HEK293T (cell line): ENCODE measurements at regions not wholly inside any gene's neighbourhood (a gene's known extent, or its start where the extent isn't known, plus 50 kb on each side); places are given as distances from the start of the nearest gene placed in this dataset.
"Not testable (repeated sequence)": the region's sequence is repeated elsewhere in the genome, so short reads cannot be mapped to it uniquely, and the experiment has no call there.

Experiments used
- CTCF ChIA-PET: fragments of 350-600 bp; formaldehyde crosslinking; extraction: SDS; loops from one replicate; lab custom pipeline; 2021; ENCODE audit warnings: antibody characterized with exemption, inconsistent platforms; lab: Yijun Ruan, JAX
- POLR2A ChIA-PET: fragments of 350-600 bp; formaldehyde crosslinking; extraction: SDS; loops from one replicate; lab custom pipeline; 2020; ENCODE audit warnings: antibody characterized with exemption, inconsistent platforms; lab: Yijun Ruan, JAX
- DNase-seq: peaks from one replicate; pipeline ENCODE4 v3.0.0; 2012; ENCODE audit warnings: mixed read lengths; ENCODE audit errors: extremely low spot score
- ARNT ChIP-seq: fragments of 450-650 bp; IDR thresholded peaks from 2 replicates; pipeline ENCODE4 v1.6.1; 2017; ENCODE audit warnings: mild to moderate bottlenecking
- BHLHE40 ChIP-seq: fragments of 450-650 bp; IDR thresholded peaks from 2 replicates; pipeline ENCODE4 v1.6.1; 2016; ENCODE audit warnings: mild to moderate bottlenecking, moderate library complexity, borderline replicate concordance
- CTBP1 ChIP-seq: fragments of 450-650 bp; IDR thresholded peaks from 2 replicates; pipeline ENCODE4 v1.6.1; 2016; ENCODE audit warnings: borderline replicate concordance
- ELF4 ChIP-seq: fragments of 450-650 bp; IDR thresholded peaks from 2 replicates; pipeline ENCODE4 v1.6.1; 2017; ENCODE audit warnings: antibody characterized with exemption
- FOXA1 ChIP-seq: fragments of 450-650 bp; IDR thresholded peaks from 2 replicates; pipeline ENCODE4 v1.6.1; 2016; ENCODE audit warnings: mild to moderate bottlenecking
- FOXK2 ChIP-seq: fragments of 450-650 bp; IDR thresholded peaks from 2 replicates; pipeline ENCODE4 v1.6.1; 2016; ENCODE audit warnings: mild to moderate bottlenecking
- FOXM1 ChIP-seq: fragments of 450-650 bp; IDR thresholded peaks from 2 replicates; pipeline ENCODE4 v1.6.1; 2017; ENCODE audit warnings: mild to moderate bottlenecking, borderline replicate concordance
- HDGF ChIP-seq: fragments of 450-650 bp; IDR thresholded peaks from 2 replicates; pipeline ENCODE4 v1.6.1; 2017; ENCODE audit warnings: antibody characterized with exemption, borderline replicate concordance
- L3MBTL2 ChIP-seq: fragments of 450-650 bp; conservative IDR thresholded peaks from 2 replicates; pipeline ENCODE4 v1.6.1; 2016; ENCODE audit warnings: mild to moderate bottlenecking
- LEF1 ChIP-seq: fragments of 450-650 bp; IDR thresholded peaks from 2 replicates; pipeline ENCODE4 v1.6.1; 2017; ENCODE audit warnings: mild to moderate bottlenecking, borderline replicate concordance
- NFRKB ChIP-seq: fragments of 450-650 bp; IDR thresholded peaks from 2 replicates; pipeline ENCODE4 v1.6.1; 2016; ENCODE audit warnings: mild to moderate bottlenecking, moderate library complexity
- SP1 ChIP-seq: fragments of 450-650 bp; IDR thresholded peaks from 2 replicates; pipeline ENCODE4 v1.6.1; 2017
- SUZ12 ChIP-seq: fragments of 450-650 bp; IDR thresholded peaks from 2 replicates; pipeline ENCODE4 v1.6.1; 2016; ENCODE audit warnings: mild to moderate bottlenecking
- TARDBP ChIP-seq: fragments of 450-650 bp; IDR thresholded peaks from 2 replicates; pipeline ENCODE4 v1.6.1; 2016
- ZNF384 ChIP-seq: fragments of 450-650 bp; IDR thresholded peaks from 2 replicates; pipeline ENCODE4 v1.6.1; 2016
- TF ChIP-seq, protein P1 (sequence below): fragments of 450-650 bp; IDR thresholded peaks from 2 replicates; pipeline ENCODE4 v1.6.1; 2016

DNA sequence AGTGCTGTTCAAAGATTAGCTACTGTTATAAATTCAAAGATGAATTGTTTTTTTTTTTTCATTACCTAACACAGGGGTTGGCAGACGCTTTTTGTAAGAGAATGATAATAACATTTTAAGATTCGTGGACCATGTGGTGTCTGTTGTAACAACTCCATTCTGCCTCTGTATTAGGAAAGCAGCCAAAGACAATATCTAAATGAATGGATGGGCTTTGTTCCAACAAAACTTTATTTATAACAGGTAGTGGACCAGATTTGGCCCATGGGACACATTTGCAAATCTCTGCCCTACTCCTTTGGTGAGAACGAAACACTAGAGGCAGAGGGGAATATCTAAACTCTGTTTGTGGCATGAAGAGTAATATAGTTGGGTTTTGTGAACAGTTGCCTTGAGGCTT lies 83.6 kb upstream of the BLID start:
- ChIA-PET CTCF (no interaction called here), POLR2A (no interaction called here)
- TF ChIP-seq ZNF384: no peak
- no peak for TF ChIP-seq TARDBP
- no peak for TF ChIP-seq ARNT
- no peak for TF ChIP-seq L3MBTL2
- TF ChIP-seq FOXK2: no peak
- TF ChIP-seq SUZ12: no peak
- TF ChIP-seq CTBP1: no peak
- TF ChIP-seq NFRKB: no peak
- TF ChIP-seq FOXA1: no peak
- no peak for DNase-seq

DNA sequence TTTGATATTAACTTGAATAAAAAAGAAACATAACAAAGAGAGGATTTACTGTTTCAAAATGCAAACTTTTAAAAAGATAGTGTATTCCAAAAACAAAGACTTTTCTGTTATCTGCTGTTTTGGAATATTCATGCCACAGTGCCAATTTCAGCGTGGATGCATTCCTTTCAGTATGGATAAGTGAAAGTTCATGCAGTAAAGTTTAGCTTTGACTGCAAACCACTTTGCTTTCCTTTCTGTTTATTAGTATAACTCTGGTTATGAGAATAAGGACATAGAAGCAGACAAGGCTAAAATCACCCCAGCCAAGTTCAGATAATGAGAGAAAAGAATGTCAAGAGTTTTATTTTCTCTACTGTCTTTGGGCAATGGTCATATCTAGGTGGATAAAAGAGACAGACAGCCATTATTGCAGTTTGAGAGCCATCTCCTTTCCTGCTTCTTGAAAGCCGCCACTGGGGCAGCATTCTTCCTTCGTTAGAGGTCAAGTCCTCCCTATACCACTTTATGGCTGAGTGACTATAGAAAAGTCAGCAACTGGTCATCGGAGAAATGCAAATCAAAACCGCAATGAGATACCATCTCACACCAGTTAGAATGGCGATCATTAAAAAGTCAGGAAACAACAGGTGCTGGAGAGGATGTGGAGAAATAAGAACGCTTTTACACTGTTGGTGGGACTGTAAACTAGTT lies 82.4 kb upstream of the BLID start:
- DNase-seq: no peak
- TF ChIP-seq CTBP1 (no peak), FOXK2 (no peak), SP1 (no peak), NFRKB (no peak), FOXM1 (no peak), FOXA1 (no peak), L3MBTL2 (no peak), TARDBP (no peak), SUZ12 (no peak), ARNT (no peak), LEF1 (no peak), HDGF (no peak), ZNF384 (no peak), BHLHE40 (no peak)
- TF ChIP-seq, protein P1, sequence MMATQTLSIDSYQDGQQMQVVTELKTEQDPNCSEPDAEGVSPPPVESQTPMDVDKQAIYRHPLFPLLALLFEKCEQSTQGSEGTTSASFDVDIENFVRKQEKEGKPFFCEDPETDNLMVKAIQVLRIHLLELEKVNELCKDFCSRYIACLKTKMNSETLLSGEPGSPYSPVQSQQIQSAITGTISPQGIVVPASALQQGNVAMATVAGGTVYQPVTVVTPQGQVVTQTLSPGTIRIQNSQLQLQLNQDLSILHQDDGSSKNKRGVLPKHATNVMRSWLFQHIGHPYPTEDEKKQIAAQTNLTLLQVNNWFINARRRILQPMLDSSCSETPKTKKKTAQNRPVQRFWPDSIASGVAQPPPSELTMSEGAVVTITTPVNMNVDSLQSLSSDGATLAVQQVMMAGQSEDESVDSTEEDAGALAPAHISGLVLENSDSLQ: no peak
- ChIA-PET CTCF (no interaction called here), POLR2A (no interaction called here)

DNA sequence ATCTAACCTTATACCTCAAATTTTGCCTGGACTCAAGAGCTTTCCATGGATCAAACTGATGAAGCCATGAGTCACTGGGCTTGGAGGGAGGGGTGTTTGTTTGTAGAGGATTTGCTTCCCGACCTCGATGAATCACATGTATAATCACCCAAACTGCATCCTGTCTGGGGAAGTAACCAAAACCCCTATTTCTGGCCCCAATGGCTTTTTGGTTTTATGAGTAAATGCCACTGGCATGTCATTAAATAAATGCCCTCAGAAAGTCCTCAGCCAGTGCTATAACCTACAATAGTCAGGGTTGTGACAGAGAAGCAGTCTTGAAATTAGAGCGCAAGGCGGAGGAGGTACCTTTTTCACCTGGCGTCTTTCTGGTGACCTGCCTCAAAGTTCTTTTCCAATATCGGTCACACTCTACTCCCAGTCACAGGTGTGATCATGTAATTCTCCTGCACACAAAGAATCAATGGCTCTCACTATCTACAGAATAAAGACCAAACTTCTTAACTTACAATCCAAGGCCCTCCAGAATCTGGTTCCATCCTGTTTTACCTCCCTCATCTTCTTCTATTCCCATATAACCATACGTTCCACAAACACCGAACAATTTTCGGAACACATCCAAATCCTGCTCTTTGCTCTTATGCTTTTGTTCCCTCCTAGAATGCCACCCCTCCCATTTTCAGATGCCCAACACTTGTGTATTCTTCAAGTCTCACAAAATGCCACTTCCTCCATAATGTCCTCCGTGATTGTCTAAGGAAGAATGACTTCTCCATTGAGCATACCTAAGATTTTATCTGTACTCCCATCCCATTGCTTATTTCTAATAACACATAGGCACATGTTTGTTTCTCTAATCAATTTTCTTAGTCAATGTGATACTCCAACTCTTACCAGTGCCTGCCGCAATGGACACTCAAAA lies 81.3 kb upstream of the BLID start:
- no peak for DNase-seq
- POLR2A ChIA-PET: no interaction called here
- CTCF ChIA-PET: interaction anchor here (0.6 kb wide), 1 partner anchor 108 kb away, joined by 4 read pairs; no protein-coding TSS in a partner anchor
- TF ChIP-seq TARDBP (no peak), ARNT (no peak), FOXA1 (no peak), SP1 (no peak), LEF1 (no peak), L3MBTL2 (no peak)

DNA sequence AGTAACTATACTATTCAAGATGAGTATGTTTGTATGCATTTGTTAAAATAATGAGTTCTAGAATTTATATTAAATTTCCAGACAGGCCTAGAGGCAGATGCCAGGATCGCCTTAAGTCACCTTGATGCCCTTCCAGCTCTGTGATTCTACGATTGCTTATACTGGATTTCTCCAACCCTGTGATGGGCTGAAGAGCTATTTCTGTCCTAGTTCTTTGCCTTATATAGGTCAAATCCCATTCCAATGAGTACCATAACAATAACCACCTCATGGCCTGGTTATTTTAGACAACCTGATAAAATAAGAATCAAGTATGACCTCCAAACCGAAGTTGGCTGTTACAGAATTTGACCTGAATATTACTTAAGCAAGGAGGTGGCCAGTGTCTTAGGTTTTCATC lies 79.8 kb upstream of the BLID start:
- ChIA-PET POLR2A (no interaction called here), CTCF (no interaction called here)
- TF ChIP-seq HDGF (no peak), FOXM1 (no peak), ARNT (no peak), FOXK2 (no peak), L3MBTL2 (no peak), ELF4 (no peak), TARDBP (no peak), FOXA1 (no peak), BHLHE40 (no peak)
- TF ChIP-seq, protein P1: no peak
- no peak for DNase-seq

DNA sequence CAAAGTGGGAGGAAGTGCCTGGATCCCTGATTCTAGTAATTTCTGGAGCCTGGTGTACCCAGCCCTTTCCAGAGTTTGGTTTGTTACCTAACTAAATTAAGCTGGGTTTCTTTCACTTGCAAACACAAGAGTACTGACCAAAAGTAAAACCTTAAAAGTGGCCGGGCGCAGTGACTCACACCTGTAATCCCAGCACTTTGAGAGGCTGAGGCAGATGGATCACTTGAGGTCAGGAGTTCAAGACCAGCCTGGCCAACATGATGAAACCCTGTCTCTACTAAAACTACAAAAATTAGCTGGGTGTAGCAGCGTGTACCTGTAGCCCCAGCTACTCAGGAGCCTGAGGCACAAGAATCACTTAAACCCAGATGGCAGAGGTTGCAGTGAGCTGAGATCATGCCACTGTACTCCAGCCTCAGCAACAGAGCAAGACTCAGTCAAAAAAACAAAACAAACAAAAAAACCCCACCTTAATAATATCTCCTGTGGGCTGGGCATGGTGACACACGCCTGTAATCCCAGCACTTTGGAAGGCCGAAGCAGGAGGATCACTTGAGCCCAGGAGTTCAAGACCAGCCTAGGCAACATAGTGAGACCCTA lies 78.0 kb upstream of the BLID start:
- DNase-seq, POLR2A ChIA-PET, CTCF ChIA-PET: not testable (repeated sequence)

DNA sequence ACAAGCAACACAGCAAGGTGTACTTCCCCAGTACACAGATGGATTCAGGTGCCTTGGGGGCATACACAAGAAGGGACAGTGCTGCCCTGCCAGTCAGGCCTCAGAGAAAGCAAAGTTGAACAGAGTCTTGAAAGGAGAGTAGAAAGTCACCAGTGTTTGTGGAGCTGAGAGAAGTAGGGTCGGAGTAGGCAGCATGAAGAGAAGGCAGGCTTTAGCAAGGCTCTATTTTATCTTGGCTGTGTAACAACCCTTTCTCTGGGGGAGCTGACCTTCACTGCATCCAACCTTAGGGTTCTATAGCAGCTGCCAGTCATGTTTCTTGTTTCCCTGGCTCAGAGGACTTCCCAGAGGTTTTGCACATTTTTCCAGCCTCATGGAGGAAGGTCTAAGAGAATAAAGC lies 77.4 kb upstream of the BLID start:
- POLR2A ChIA-PET: no interaction called here
- CTCF ChIA-PET: no interaction called here
- no peak for DNase-seq
- TF ChIP-seq, protein P1: no peak
- TF ChIP-seq SUZ12 (no peak), LEF1 (no peak), TARDBP (no peak), BHLHE40 (no peak), ARNT (no peak), FOXM1 (no peak), ELF4 (no peak), ZNF384 (no peak), FOXK2 (no peak), HDGF (no peak), SP1 (no peak), CTBP1 (no peak), NFRKB (no peak)
